ENCODE measurements at regions not wholly inside any gene's neighbourhood (a gene's known extent, or its start where the extent isn't known, plus 50 kb on each side); places are given as distances from the start of the nearest gene placed in this dataset.
"Not testable (repeated sequence)": the region's sequence is repeated elsewhere in the genome, so short reads cannot be mapped to it uniquely, and the experiment has no call there.

DNA sequence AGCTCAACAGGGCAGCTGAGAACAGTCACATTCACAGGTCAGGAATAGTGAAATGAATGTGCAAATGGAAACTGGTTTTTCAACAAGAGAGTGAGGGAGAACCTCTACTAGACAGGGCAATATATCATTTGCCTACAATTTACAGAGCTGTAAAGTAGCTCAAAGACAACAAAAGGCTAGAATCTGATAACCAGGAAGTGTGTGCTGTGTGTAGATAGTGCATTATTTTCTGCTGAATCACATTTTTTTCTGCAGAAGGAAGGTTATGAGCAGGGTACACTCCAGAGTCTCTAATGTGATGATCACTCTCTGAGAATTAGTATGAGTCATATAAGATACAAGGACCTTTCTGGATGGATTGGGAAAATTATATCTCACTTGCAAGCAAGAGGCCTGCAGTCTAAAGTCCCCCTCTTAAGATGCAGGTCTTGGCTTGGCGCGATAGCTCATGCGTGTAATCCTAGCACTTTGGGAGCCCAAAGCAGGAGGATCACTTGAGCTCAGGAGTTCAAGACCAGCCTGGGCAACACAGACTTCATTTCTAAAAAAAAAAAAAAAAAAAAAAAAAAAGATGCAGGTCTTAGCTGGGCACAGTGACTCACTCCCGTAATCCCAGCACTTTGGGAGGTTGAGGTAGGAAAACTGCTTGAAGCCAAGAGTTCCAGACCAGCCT is 59.9 kb upstream of the COBL start:
- DNase-seq (ENCODE audit: low read depth, low spot score) = peak; percentile 40

GRCh38 chr7:51374936-51375335 is 58.3 kb upstream of the COBL start:
- peak; percentile 29 for DNase-seq (ENCODE audit: low read depth, low spot score)

DNA sequence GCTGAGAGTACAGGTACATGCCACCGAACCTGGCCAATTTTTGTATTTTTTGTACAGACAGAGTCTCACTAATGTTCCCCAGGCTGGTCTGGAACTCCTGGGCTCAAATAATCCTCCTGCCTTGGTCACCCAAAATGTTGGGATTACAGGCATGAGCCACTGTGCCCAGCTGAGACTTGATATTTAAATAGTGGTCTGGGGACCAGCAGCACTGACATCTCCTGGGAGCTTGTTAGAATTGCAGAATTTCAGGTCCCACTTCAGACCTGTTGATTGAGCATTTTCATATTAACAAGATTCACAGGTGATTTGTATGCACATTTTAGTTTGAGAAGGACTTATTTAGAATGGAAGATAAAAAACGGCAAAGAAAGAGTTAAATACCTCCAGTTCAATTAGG is 57.0 kb upstream of the COBL start:
- DNase-seq (ENCODE audit: low read depth, low spot score) = not testable (repeated sequence)

DNA sequence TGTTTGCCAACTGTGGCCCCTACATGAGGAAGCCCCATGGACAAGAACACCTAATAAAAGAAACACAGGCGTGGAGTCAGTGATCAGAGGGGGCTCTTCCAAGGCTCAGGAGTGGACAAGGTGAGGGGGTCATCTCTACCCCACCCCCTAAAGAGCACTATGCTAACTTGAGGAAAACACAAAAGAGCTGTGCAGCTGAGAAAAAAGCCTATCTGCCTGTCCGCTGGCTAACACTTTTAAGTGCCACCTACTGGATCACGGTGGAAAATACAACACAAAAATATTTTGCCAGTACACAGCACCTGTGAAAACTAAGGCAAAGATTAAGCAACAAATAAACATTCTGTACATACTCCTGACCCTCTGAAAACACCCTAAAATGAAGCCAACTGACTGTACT is 53.1 kb upstream of the COBL start:
- DNase-seq (ENCODE audit: low read depth, low spot score) = peak; percentile 27

GRCh38 chr7:51369228-51369627 is 52.6 kb upstream of the COBL start:
- not testable (repeated sequence) for DNase-seq (ENCODE audit: low read depth, low spot score)

GRCh38 chr7:51368334-51368733 is 51.7 kb upstream of the COBL start:
- no peak for DNase-seq (ENCODE audit: low read depth, low spot score)

GRCh38 chr7:51367614-51367968 is 51.0 kb upstream of the COBL start:
- DNase-seq (ENCODE audit: low read depth, low spot score) = no peak

GRCh38 chr7:51366930-51367613 is 50.5 kb upstream of the COBL start:
- peak; percentile 77 for DNase-seq (ENCODE audit: low read depth, low spot score)

Data from astrocyte of the hippocampus (primary cell).